ENCODE measurements at regions not wholly inside any gene's neighbourhood (a gene's known extent, or its start where the extent isn't known, plus 50 kb on each side); places are given as distances from the start of the nearest gene placed in this dataset.
"Not testable (repeated sequence)": the region's sequence is repeated elsewhere in the genome, so short reads cannot be mapped to it uniquely, and the experiment has no call there.

GRCh38 chr19:27972291-27973040 is 1240.5 kb downstream of the UQCRFS1 start:
- DNase-seq (ENCODE audit: low read depth in 3 of 3, low spot score in 2 of 3), result no peak

- no peak for DNase-seq (ENCODE audit: low read depth in 3 of 3, low spot score in 2 of 3)
Measured at GRCh38 chr19:27971869-27972268, 1241.1 kb downstream of the UQCRFS1 start.

GRCh38 chr19:27971071-27971470 is 1241.9 kb downstream of the UQCRFS1 start:
- DNase-seq (ENCODE audit: low read depth in 3 of 3, low spot score in 2 of 3), result no peak

GRCh38 chr19:27966390-27966816 is 1246.5 kb downstream of the UQCRFS1 start:
- no peak for DNase-seq (ENCODE audit: low read depth in 3 of 3, low spot score in 2 of 3)

- DNase-seq (ENCODE audit: low read depth in 3 of 3, low spot score in 2 of 3), result no peak
Measured at GRCh38 chr19:27964185-27964584, 1248.8 kb downstream of the UQCRFS1 start.

GRCh38 chr19:27962264-27962663 is 1250.7 kb downstream of the UQCRFS1 start:
- DNase-seq (ENCODE audit: low read depth in 3 of 3, low spot score in 2 of 3), result no peak

- no peak for DNase-seq (ENCODE audit: low read depth in 3 of 3, low spot score in 2 of 3)
Measured at GRCh38 chr19:27955485-27956480, 1257.2 kb downstream of the UQCRFS1 start.

- DNase-seq (ENCODE audit: low read depth in 3 of 3, low spot score in 2 of 3), result not testable (repeated sequence)
Measured at GRCh38 chr19:27942607-27943006, 1270.3 kb downstream of the UQCRFS1 start.

- DNase-seq (ENCODE audit: low read depth in 3 of 3, low spot score in 2 of 3), result no peak
Measured at GRCh38 chr19:27936139-27936538, 1276.8 kb downstream of the UQCRFS1 start.

- no peak for DNase-seq (ENCODE audit: low read depth in 3 of 3, low spot score in 2 of 3)
Measured at GRCh38 chr19:27935669-27936068, 1277.3 kb downstream of the UQCRFS1 start.

GRCh38 chr19:27929399-27929798 is 1283.6 kb downstream of the UQCRFS1 start:
- no peak for DNase-seq (ENCODE audit: low read depth in 3 of 3, low spot score in 2 of 3)

GRCh38 chr19:27925202-27925601 is 1287.7 kb downstream of the UQCRFS1 start:
- DNase-seq (ENCODE audit: low read depth in 3 of 3, low spot score in 2 of 3), result no peak

- no peak for DNase-seq (ENCODE audit: low read depth in 3 of 3, low spot score in 2 of 3)
Measured at GRCh38 chr19:27922970-27923369, 1290.0 kb downstream of the UQCRFS1 start.

GRCh38 chr19:27920774-27921173 is 1292.2 kb downstream of the UQCRFS1 start:
- DNase-seq (ENCODE audit: low read depth in 3 of 3, low spot score in 2 of 3), result no peak

GRCh38 chr19:27918818-27919217 is 1294.1 kb downstream of the UQCRFS1 start:
- no peak for DNase-seq (ENCODE audit: low read depth in 3 of 3, low spot score in 2 of 3)

- DNase-seq (ENCODE audit: low read depth in 3 of 3, low spot score in 2 of 3), result no peak
Measured at GRCh38 chr19:27911122-27911898, 1301.6 kb downstream of the UQCRFS1 start.

GRCh38 chr19:27909861-27910260 is 1303.1 kb downstream of the UQCRFS1 start:
- no peak for DNase-seq (ENCODE audit: low read depth in 3 of 3, low spot score in 2 of 3)

- DNase-seq (ENCODE audit: low read depth in 3 of 3, low spot score in 2 of 3), result no peak
Measured at GRCh38 chr19:27909185-27909840, 1303.6 kb downstream of the UQCRFS1 start.

GRCh38 chr19:27906081-27906480 is 1306.9 kb downstream of the UQCRFS1 start:
- no peak for DNase-seq (ENCODE audit: low read depth in 3 of 3, low spot score in 2 of 3)

GRCh38 chr19:27905074-27905473 is 1307.9 kb downstream of the UQCRFS1 start:
- DNase-seq (ENCODE audit: low read depth in 3 of 3, low spot score in 2 of 3), result no peak
